Heart left ventricle (tissue), 13 donors: ENCODE measurements at regions not wholly inside any gene's neighbourhood (a gene's known extent, or its start where the extent isn't known, plus 50 kb on each side); places are given as distances from the start of the nearest gene placed in this dataset.

Source experiments
- CTCF ChIP-seq, 12 donors: fragments of 200-600 bp; sonication (generic) in 4 of 12; IDR thresholded peaks; one replicate each; pipeline versions ENCODE4 v1.5.0 to v1.8.0; 2018 to 2022; ENCODE audit warnings: antibody characterized with exemption in 12 of 12, mild to moderate bottlenecking in 5 of 12
- POLR2A ChIP-seq, 2 donors: fragments of 450-650 bp; IDR thresholded peaks; one replicate each; pipeline ENCODE4 v1.6.1; 2017; ENCODE audit warnings: antibody characterized with exemption in 2 of 2, mild to moderate bottlenecking in 2 of 2, moderate library complexity in 2 of 2
- donor health status: ischemic (EF 13 %, LVEDD 7.1; RV severe dilation, severe dysfunction).
- donor health status: DM: no; HTN: yes; CAD: no.
- donor health status: DM: no; HTN: no; CAD: no.
- donor health status: ischemic (EF 25% LVEDD 6.9; RV normal size, moderate dysfunction).
- donor health status: ischemic (EF 25% LVEDD 5.7; RV mildly dilated, moderate dysfunction).
- donor health status: ischemic (EF 35%, LVEDD 5.7; RV mildly dilated, moderate dysfunction).
- donor health status: nonischemic (EF 11% LVEDD 7.7; RV severe dilation, severe dysfunction).
- donor health status: DM: yes; HTN: yes; CAD: no.
- donor health status: PGD.
- donor health status: ischemic (EF 29% LVEDD 5.4; RV normal size, mild dysfunction).
- donor health status: nonischemic (EF 23%, LVEDD 6.1; RV moderate dilation, normal function).

GRCh38 chr2:58981237-58981636 is 740.1 kb upstream of the FANCL start:
- no peak for TF ChIP-seq CTCF (IDR thresholded peaks at IDR 0.05)
- no peak for TF ChIP-seq POLR2A (IDR thresholded peaks at IDR 0.05)
